ENCODE measurements at regions not wholly inside any gene's neighbourhood (a gene's known extent, or its start where the extent isn't known, plus 50 kb on each side); places are given as distances from the start of the nearest gene placed in this dataset.

- H3K27ac ChIP-seq (ENCODE audit: low read length) = no peak overlapping the region
- no peak overlapping the region for H3K4me3 ChIP-seq (ENCODE audit: low read depth in 1 of 2, low read length in 2 of 2)
- H3K27me3 ChIP-seq (ENCODE audit: low read depth, low read length) = no peaks in the 10 kb centered on the region
- H3K9me3 ChIP-seq (ENCODE audit: control insufficient read depth in 1 of 2, low read length in 2 of 2) = no peaks in the 10 kb centered on the region
- no peaks in the 10 kb centered on the region for H3K4me1 ChIP-seq (ENCODE audit: control insufficient read depth in 1 of 2, insufficient read depth in 2 of 2, low read length in 2 of 2)
- no peaks in the 10 kb centered on the region for H3K36me3 ChIP-seq (ENCODE audit: control insufficient read depth in 1 of 2, insufficient read depth in 2 of 2, low read length in 2 of 2)
Observed at GRCh38 chr6:141969201-141969600, 163.5 kb upstream of the GJE1 start.

- no peaks in the 10 kb centered on the region for H3K9me3 ChIP-seq (ENCODE audit: control insufficient read depth in 1 of 2, low read length in 2 of 2)
- H3K36me3 ChIP-seq (ENCODE audit: control insufficient read depth in 1 of 2, insufficient read depth in 2 of 2, low read length in 2 of 2) = no peaks in the 10 kb centered on the region
- no peaks in the 10 kb centered on the region for H3K4me1 ChIP-seq (ENCODE audit: control insufficient read depth in 1 of 2, insufficient read depth in 2 of 2, low read length in 2 of 2)
- no peak overlapping the region for H3K27ac ChIP-seq (ENCODE audit: low read length)
- no peaks in the 10 kb centered on the region for H3K27me3 ChIP-seq (ENCODE audit: low read depth, low read length)
- H3K4me3 ChIP-seq (ENCODE audit: low read depth in 1 of 2, low read length in 2 of 2) = no peak overlapping the region
Observed at GRCh38 chr6:141968632-141969031, 164.1 kb upstream of the GJE1 start.

- Histone ChIP-seq H3K36me3 (ENCODE audit: control insufficient read depth in 1 of 2, insufficient read depth in 2 of 2, low read length in 2 of 2) (no peaks in the 10 kb centered on the region), H3K4me3 (ENCODE audit: low read depth in 1 of 2, low read length in 2 of 2) (no peak overlapping the region), H3K27me3 (ENCODE audit: low read depth, low read length) (no peaks in the 10 kb centered on the region), H3K4me1 (ENCODE audit: control insufficient read depth in 1 of 2, insufficient read depth in 2 of 2, low read length in 2 of 2) (no peaks in the 10 kb centered on the region), H3K9me3 (ENCODE audit: control insufficient read depth in 1 of 2, low read length in 2 of 2) (no peaks in the 10 kb centered on the region), H3K27ac (ENCODE audit: low read length) (no peak overlapping the region)
Observed at GRCh38 chr6:141965016-141965545, 167.6 kb upstream of the GJE1 start.

GRCh38 chr6:141963543-141964295 is 169.0 kb upstream of the GJE1 start:
- no peak overlapping the region for H3K27ac ChIP-seq (ENCODE audit: low read length)
- H3K27me3 ChIP-seq (ENCODE audit: low read depth, low read length) = no peaks in the 10 kb centered on the region
- no peaks in the 10 kb centered on the region for H3K36me3 ChIP-seq (ENCODE audit: control insufficient read depth in 1 of 2, insufficient read depth in 2 of 2, low read length in 2 of 2)
- H3K4me1 ChIP-seq (ENCODE audit: control insufficient read depth in 1 of 2, insufficient read depth in 2 of 2, low read length in 2 of 2) = no peaks in the 10 kb centered on the region
- H3K9me3 ChIP-seq (ENCODE audit: control insufficient read depth in 1 of 2, low read length in 2 of 2) = no peaks in the 10 kb centered on the region
- no peak overlapping the region for H3K4me3 ChIP-seq (ENCODE audit: low read depth in 1 of 2, low read length in 2 of 2)

- Histone ChIP-seq H3K27me3 (ENCODE audit: low read depth, low read length) (no peaks in the 10 kb centered on the region), H3K36me3 (ENCODE audit: control insufficient read depth in 1 of 2, insufficient read depth in 2 of 2, low read length in 2 of 2) (no peaks in the 10 kb centered on the region), H3K4me1 (ENCODE audit: control insufficient read depth in 1 of 2, insufficient read depth in 2 of 2, low read length in 2 of 2) (no peaks in the 10 kb centered on the region), H3K4me3 (ENCODE audit: low read depth in 1 of 2, low read length in 2 of 2) (no peak overlapping the region), H3K9me3 (ENCODE audit: control insufficient read depth in 1 of 2, low read length in 2 of 2) (peaks cover 0 to 3% of the 10 kb centered on the region in 2 donors), H3K27ac (ENCODE audit: low read length) (no peak overlapping the region)
Observed at GRCh38 chr6:141957271-141957670, 175.5 kb upstream of the GJE1 start.

GRCh38 chr6:141956868-141957267 is 175.9 kb upstream of the GJE1 start:
- Histone ChIP-seq H3K27ac (ENCODE audit: low read length) (no peak overlapping the region), H3K9me3 (ENCODE audit: control insufficient read depth in 1 of 2, low read length in 2 of 2) (peaks cover 0 to 3% of the 10 kb centered on the region in 2 donors), H3K36me3 (ENCODE audit: control insufficient read depth in 1 of 2, insufficient read depth in 2 of 2, low read length in 2 of 2) (no peaks in the 10 kb centered on the region), H3K4me3 (ENCODE audit: low read depth in 1 of 2, low read length in 2 of 2) (no peak overlapping the region), H3K27me3 (ENCODE audit: low read depth, low read length) (no peaks in the 10 kb centered on the region), H3K4me1 (ENCODE audit: control insufficient read depth in 1 of 2, insufficient read depth in 2 of 2, low read length in 2 of 2) (no peaks in the 10 kb centered on the region)

- Histone ChIP-seq H3K4me3 (ENCODE audit: low read depth in 1 of 2, low read length in 2 of 2) (no peak overlapping the region), H3K9me3 (ENCODE audit: control insufficient read depth in 1 of 2, low read length in 2 of 2) (peaks cover 0 to 3% of the 10 kb centered on the region in 2 donors), H3K27ac (ENCODE audit: low read length) (no peak overlapping the region), H3K36me3 (ENCODE audit: control insufficient read depth in 1 of 2, insufficient read depth in 2 of 2, low read length in 2 of 2) (no peaks in the 10 kb centered on the region), H3K4me1 (ENCODE audit: control insufficient read depth in 1 of 2, insufficient read depth in 2 of 2, low read length in 2 of 2) (no peaks in the 10 kb centered on the region), H3K27me3 (ENCODE audit: low read depth, low read length) (no peaks in the 10 kb centered on the region)
Observed at GRCh38 chr6:141956046-141956761, 176.5 kb upstream of the GJE1 start.

- no peak overlapping the region for H3K4me3 ChIP-seq (ENCODE audit: low read depth in 1 of 2, low read length in 2 of 2)
- peaks cover 0 to 3% of the 10 kb centered on the region in 2 donors for H3K9me3 ChIP-seq (ENCODE audit: control insufficient read depth in 1 of 2, low read length in 2 of 2)
- no peaks in the 10 kb centered on the region for H3K36me3 ChIP-seq (ENCODE audit: control insufficient read depth in 1 of 2, insufficient read depth in 2 of 2, low read length in 2 of 2)
- H3K27ac ChIP-seq (ENCODE audit: low read length) = no peak overlapping the region
- H3K27me3 ChIP-seq (ENCODE audit: low read depth, low read length) = no peaks in the 10 kb centered on the region
- no peaks in the 10 kb centered on the region for H3K4me1 ChIP-seq (ENCODE audit: control insufficient read depth in 1 of 2, insufficient read depth in 2 of 2, low read length in 2 of 2)
Observed at GRCh38 chr6:141953072-141953471, 179.7 kb upstream of the GJE1 start.

GRCh38 chr6:141946502-141946901 is 186.2 kb upstream of the GJE1 start:
- no peak overlapping the region for H3K4me3 ChIP-seq (ENCODE audit: low read depth in 1 of 2, low read length in 2 of 2)
- no peaks in the 10 kb centered on the region for H3K4me1 ChIP-seq (ENCODE audit: control insufficient read depth in 1 of 2, insufficient read depth in 2 of 2, low read length in 2 of 2)
- H3K27me3 ChIP-seq (ENCODE audit: low read depth, low read length) = no peaks in the 10 kb centered on the region

GRCh38 chr6:141938664-141939063 is 194.1 kb upstream of the GJE1 start:
- Histone ChIP-seq H3K27me3 (ENCODE audit: low read depth, low read length) (no peaks in the 10 kb centered on the region), H3K4me1 (ENCODE audit: control insufficient read depth in 1 of 2, insufficient read depth in 2 of 2, low read length in 2 of 2) (no peaks in the 10 kb centered on the region), H3K9me3 (ENCODE audit: control insufficient read depth in 1 of 2, low read length in 2 of 2) (peaks cover 0 to 2% of the 10 kb centered on the region in 2 donors), H3K4me3 (ENCODE audit: low read depth in 1 of 2, low read length in 2 of 2) (no peak overlapping the region), H3K27ac (ENCODE audit: low read length) (no peak overlapping the region), H3K36me3 (ENCODE audit: control insufficient read depth in 1 of 2, insufficient read depth in 2 of 2, low read length in 2 of 2) (no peaks in the 10 kb centered on the region)

More at GRCh38 chr6:141946502-141946901, 186.2 kb upstream of the GJE1 start:
- Histone ChIP-seq H3K27ac (ENCODE audit: low read length) (no peak overlapping the region), H3K36me3 (ENCODE audit: control insufficient read depth in 1 of 2, insufficient read depth in 2 of 2, low read length in 2 of 2) (no peaks in the 10 kb centered on the region), H3K9me3 (ENCODE audit: control insufficient read depth in 1 of 2, low read length in 2 of 2) (peaks cover 0 to 2% of the 10 kb centered on the region in 2 donors)

- Histone ChIP-seq H3K4me3 (ENCODE audit: low read depth in 1 of 2, low read length in 2 of 2) (no peak overlapping the region), H3K4me1 (ENCODE audit: control insufficient read depth in 1 of 2, insufficient read depth in 2 of 2, low read length in 2 of 2) (no peaks in the 10 kb centered on the region), H3K27me3 (ENCODE audit: low read depth, low read length) (no peaks in the 10 kb centered on the region)
Observed at GRCh38 chr6:141932685-141933084, 200.0 kb upstream of the GJE1 start.

More at GRCh38 chr6:141932685-141933084, 200.0 kb upstream of the GJE1 start:
- H3K9me3 ChIP-seq (ENCODE audit: control insufficient read depth in 1 of 2, low read length in 2 of 2) = no peaks in the 10 kb centered on the region
- H3K36me3 ChIP-seq (ENCODE audit: control insufficient read depth in 1 of 2, insufficient read depth in 2 of 2, low read length in 2 of 2) = no peaks in the 10 kb centered on the region
- no peak overlapping the region for H3K27ac ChIP-seq (ENCODE audit: low read length)
